A673 (cell line): ENCODE measurements at regions not wholly inside any gene's neighbourhood (a gene's known extent, or its start where the extent isn't known, plus 50 kb on each side); places are given as distances from the start of the nearest gene placed in this dataset.

Experiments
- BruUV-seq: library from RNA; stranded (reverse); fragments of 400-500 nt; replicated peaks from 2 replicates; lab custom pipeline; 2021; lab: Mats Ljungman, UMichigan
- CTCF ChIA-PET: fragments of 300-600 bp; sonication (Branson Sonifier 250); formaldehyde crosslinking; loops from one replicate; lab custom pipeline; 2022; ENCODE audit warnings: antibody characterized with exemption; lab: Charles Lee
- POLR2A ChIA-PET: fragments of 300-600 bp; sonication (Branson Sonifier 250); formaldehyde crosslinking; loops from one replicate; lab custom pipeline; 2022; ENCODE audit warnings: antibody characterized with exemption; ENCODE audit not compliant: low non-redundant PET; lab: Charles Lee
- DNase-seq: peaks from one replicate; pipeline ENCODE4 v3.0.0-alpha.2; 2015; ENCODE audit warnings: low spot score
- H3K27ac ChIP-seq: fragments of 200-600 bp; sonication (generic); 2 replicates; pipeline ENCODE4 v1.5.1; 2016; ENCODE audit warnings: mixed run types, low read depth, mild to moderate bottlenecking, mixed read lengths, antibody characterized with exemption, low read length; ENCODE audit not compliant: poor library complexity, severe bottlenecking
- H3K27me3 ChIP-seq: fragments of 200-600 bp; sonication (generic); replicated peaks from 2 replicates; pipeline ENCODE4 v1.6.1; 2017; ENCODE audit warnings: mixed run types, low read depth, mild to moderate bottlenecking, mixed read lengths, antibody characterized with exemption, low read length; ENCODE audit not compliant: insufficient read depth, poor library complexity
- H3K36me3 ChIP-seq: fragments of 200-600 bp; sonication (generic); 2 replicates; pipeline ENCODE4 v1.6.1; 2016; ENCODE audit warnings: mixed run types, mild to moderate bottlenecking, mixed read lengths, antibody characterized with exemption, low read length; ENCODE audit not compliant: insufficient read depth, poor library complexity, severe bottlenecking
- H3K4me1 ChIP-seq: fragments of 200-600 bp; sonication (generic); 2 replicates; pipeline ENCODE4 v1.6.1; 2017; ENCODE audit warnings: mixed run types, mild to moderate bottlenecking, mixed read lengths, antibody characterized with exemption, low read length; ENCODE audit not compliant: insufficient read depth, poor library complexity, severe bottlenecking
- H3K4me3 ChIP-seq: fragments of 200-600 bp; sonication (generic); 2 replicates; pipeline ENCODE4 v1.5.1; 2016; ENCODE audit warnings: low read depth, mixed run types, mild to moderate bottlenecking, mixed read lengths, low read length; ENCODE audit not compliant: poor library complexity, severe bottlenecking
- H3K9me3 ChIP-seq: fragments of 200-600 bp; sonication (generic); 2 replicates; pipeline ENCODE4 v1.6.1; 2016; ENCODE audit warnings: mixed run types, low read depth, mild to moderate bottlenecking, mixed read lengths, antibody characterized with exemption, low read length; ENCODE audit not compliant: poor library complexity, severe bottlenecking
- EZH2 ChIP-seq: fragments of 200-600 bp; sonication (generic); IDR thresholded peaks from 2 replicates; pipeline ENCODE4 v1.6.1; 2017; ENCODE audit warnings: borderline replicate concordance, low read depth, mild to moderate bottlenecking, mixed read lengths, antibody characterized with exemption, low read length; ENCODE audit not compliant: poor library complexity, severe bottlenecking
- intact Hi-C: fragments of 100-400 bp; cut with micrococcal nuclease; formaldehyde crosslinking; loops from one replicate; pipeline ENCODE4 v1.10.0; 2022; ENCODE audit not compliant: unreplicated experiment
- TF ChIP-seq, protein P1 (sequence below): fragments of 300-800, 200-600 bp; sonication (generic); conservative IDR thresholded peaks from 2 replicates; pipeline ENCODE4 v1.5.1; 2017; ENCODE audit warnings: low read depth, mild to moderate bottlenecking, antibody characterized with exemption, low read length, moderate library complexity, mixed read lengths

DNA sequence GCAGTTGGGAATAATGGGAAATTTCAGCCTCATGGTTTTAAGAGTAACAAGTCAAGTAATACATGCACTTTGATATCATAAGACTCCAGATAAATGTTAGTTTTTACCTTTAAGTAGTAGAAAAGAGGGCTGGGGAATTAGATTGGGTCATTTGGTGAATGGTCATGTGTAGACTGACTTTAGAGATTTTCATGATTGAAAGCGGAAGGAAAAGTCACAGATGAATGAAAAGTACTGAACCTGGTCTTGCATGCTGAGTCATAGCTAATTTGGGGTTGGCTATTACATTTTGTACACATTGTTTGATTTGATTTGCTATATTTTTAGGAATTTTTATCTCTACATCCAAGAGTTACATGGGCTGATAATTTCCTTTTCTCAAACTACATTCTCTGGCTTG lies 539.4 kb upstream of the SPHKAP start:
- Histone ChIP-seq H3K36me3 (no peaks in the 10 kb centered on the region), H3K4me1 (no peaks in the 10 kb centered on the region), H3K27me3 (no peaks in the 10 kb centered on the region), H3K4me3 (no peak overlapping the region), H3K9me3 (no peaks in the 10 kb centered on the region), H3K27ac (no peak overlapping the region)
- TF ChIP-seq EZH2, result no peak
- TF ChIP-seq, protein P1, sequence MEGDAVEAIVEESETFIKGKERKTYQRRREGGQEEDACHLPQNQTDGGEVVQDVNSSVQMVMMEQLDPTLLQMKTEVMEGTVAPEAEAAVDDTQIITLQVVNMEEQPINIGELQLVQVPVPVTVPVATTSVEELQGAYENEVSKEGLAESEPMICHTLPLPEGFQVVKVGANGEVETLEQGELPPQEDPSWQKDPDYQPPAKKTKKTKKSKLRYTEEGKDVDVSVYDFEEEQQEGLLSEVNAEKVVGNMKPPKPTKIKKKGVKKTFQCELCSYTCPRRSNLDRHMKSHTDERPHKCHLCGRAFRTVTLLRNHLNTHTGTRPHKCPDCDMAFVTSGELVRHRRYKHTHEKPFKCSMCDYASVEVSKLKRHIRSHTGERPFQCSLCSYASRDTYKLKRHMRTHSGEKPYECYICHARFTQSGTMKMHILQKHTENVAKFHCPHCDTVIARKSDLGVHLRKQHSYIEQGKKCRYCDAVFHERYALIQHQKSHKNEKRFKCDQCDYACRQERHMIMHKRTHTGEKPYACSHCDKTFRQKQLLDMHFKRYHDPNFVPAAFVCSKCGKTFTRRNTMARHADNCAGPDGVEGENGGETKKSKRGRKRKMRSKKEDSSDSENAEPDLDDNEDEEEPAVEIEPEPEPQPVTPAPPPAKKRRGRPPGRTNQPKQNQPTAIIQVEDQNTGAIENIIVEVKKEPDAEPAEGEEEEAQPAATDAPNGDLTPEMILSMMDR, result no peak
- ChIA-PET CTCF (no interaction called here), POLR2A (no interaction called here)
- BruUV-seq, result no TSS peak
- intact Hi-C loops, result no loop called here
- DNase-seq, result no peak

- DNase-seq, result no peak
- TF ChIP-seq EZH2, result no peak
- TF ChIP-seq, protein P1, result no peak
- Histone ChIP-seq H3K4me3 (no peak overlapping the region), H3K36me3 (no peaks in the 10 kb centered on the region), H3K27me3 (no peaks in the 10 kb centered on the region), H3K27ac (no peak overlapping the region), H3K9me3 (peaks cover 3% of the 10 kb centered on the region), H3K4me1 (peaks cover 17% of the 10 kb centered on the region)
- POLR2A ChIA-PET, result no interaction called here
- CTCF ChIA-PET, result no interaction called here
- intact Hi-C loops, result no loop called here
- no TSS peak for BruUV-seq
These were observed 528.4 kb upstream of the SPHKAP start for GRCh38 chr2:228709788-228710371.

- ChIA-PET CTCF (no interaction called here), POLR2A (no interaction called here)
- no peaks in the 10 kb centered on the region for H3K36me3 ChIP-seq
- TF ChIP-seq, protein P1, result no peak
- no peak for TF ChIP-seq EZH2
- H3K27me3 ChIP-seq, result no peaks in the 10 kb centered on the region
- no peak overlapping the region for H3K4me3 ChIP-seq
- no peaks in the 10 kb centered on the region for H3K9me3 ChIP-seq
- H3K4me1 ChIP-seq, result peaks cover 20% of the 10 kb centered on the region
- no TSS peak for BruUV-seq
- no peak overlapping the region for H3K27ac ChIP-seq
- intact Hi-C loops, result no loop called here
- DNase-seq, result no peak
These were observed 526.4 kb upstream of the SPHKAP start for GRCh38 chr2:228707846-228708245.
